ENCODE measurements at regions not wholly inside any gene's neighbourhood (a gene's known extent, or its start where the extent isn't known, plus 50 kb on each side); places are given as distances from the start of the nearest gene placed in this dataset.

GRCh38 chr2:198371921-198372543 is 567.6 kb downstream of the PLCL1 start (continued):
- no peak for TF ChIP-seq ZNF425 (CRISPR knock-in tag; conservative IDR thresholded peaks at IDR 0.05)

GRCh38 chr2:198371329-198371728 is 566.9 kb downstream of the PLCL1 start:
- H3K27ac Mint-ChIP-seq, result no peak overlapping the region
- 0 out of 2 replicates have a peak, but pooled peaks cover 3% of the 10 kb centered on the region for H3K4me1 Mint-ChIP-seq
- no peaks in the 10 kb centered on the region for H3K36me3 Mint-ChIP-seq
- ChIA-PET POLR2A (no interaction called here), CTCF (no interaction called here)
- no peak for TF ChIP-seq GTF2I (CRISPR knock-in tag; conservative IDR thresholded peaks at IDR 0.05)
- no peak overlapping the region for H3K4me3 Mint-ChIP-seq
- no peaks in the 10 kb centered on the region for H3K9me3 Mint-ChIP-seq
- ATAC-seq (no peak), DNase-seq (ENCODE audit: low spot score) (no peak)
- H3K27me3 Mint-ChIP-seq (ENCODE audit: low read depth), result no peaks in the 10 kb centered on the region

- ChIA-PET CTCF (interaction anchor here (1.0 kb wide), 1 partner anchor 53 kb away, joined by 3 read pairs; no protein-coding TSS in a partner anchor), POLR2A (no interaction called here)
- no peaks in the 10 kb centered on the region for H3K4me1 Mint-ChIP-seq
- no peak for ATAC-seq
- no peak overlapping the region for H3K4me3 Mint-ChIP-seq
- no peaks in the 10 kb centered on the region for H3K36me3 Mint-ChIP-seq
- H3K27me3 Mint-ChIP-seq (ENCODE audit: low read depth), result no peaks in the 10 kb centered on the region
- no peak overlapping the region for H3K27ac Mint-ChIP-seq
- no peak for TF ChIP-seq MAX (CRISPR knock-in tag; IDR thresholded peaks at IDR 0.05)
- no peak for TF ChIP-seq ERG (CRISPR knock-in tag; IDR thresholded peaks at IDR 0.05)
- TF ChIP-seq STAT6 (CRISPR knock-in tag; conservative IDR thresholded peaks at IDR 0.05; ENCODE audit: low read depth), result no peak
- DNase-seq (ENCODE audit: low spot score), result no peak
- H3K9me3 Mint-ChIP-seq, result no peaks in the 10 kb centered on the region
Measured at GRCh38 chr2:198368089-198368488, 563.7 kb downstream of the PLCL1 start.

GRCh38 chr2:198362740-198363139 is 558.3 kb downstream of the PLCL1 start:
- ChIA-PET POLR2A (interaction anchor here (0.6 kb wide), 1 partner anchor 1114 kb away, joined by 3 read pairs; no protein-coding TSS in a partner anchor), CTCF (no interaction called here)
- no peak for DNase-seq (ENCODE audit: low spot score)
- Mint-ChIP-seq H3K36me3 (no peaks in the 10 kb centered on the region), H3K27me3 (ENCODE audit: low read depth) (no peaks in the 10 kb centered on the region), H3K9me3 (no peaks in the 10 kb centered on the region), H3K27ac (no peak overlapping the region), H3K4me3 (no peak overlapping the region), H3K4me1 (no peaks in the 10 kb centered on the region)
- ATAC-seq, result no peak
- no peak for TF ChIP-seq CTCF (IDR thresholded peaks at IDR 0.05)
- no peak for TF ChIP-seq ARID4B (CRISPR knock-in tag; IDR thresholded peaks at IDR 0.05; ENCODE audit: borderline replicate concordance)
- TF ChIP-seq JAZF1 (CRISPR knock-in tag; IDR thresholded peaks at IDR 0.05), result no peak
- no peak for TF ChIP-seq ZNF232 (CRISPR knock-in tag; IDR thresholded peaks at IDR 0.05)
- no peak for TF ChIP-seq TCF7 (CRISPR knock-in tag; IDR thresholded peaks at IDR 0.05; ENCODE audit: low read depth)
- no peak for TF ChIP-seq ZNF263 (CRISPR knock-in tag; IDR thresholded peaks at IDR 0.05; ENCODE audit: low read depth)
- no peak for TF ChIP-seq ZSCAN18 (CRISPR knock-in tag; IDR thresholded peaks at IDR 0.05)
- TF ChIP-seq USF1 (CRISPR knock-in tag; IDR thresholded peaks at IDR 0.05), result no peak
- no peak for TF ChIP-seq ZBTB21 (CRISPR knock-in tag; IDR thresholded peaks at IDR 0.05; ENCODE audit: borderline replicate concordance)

Data from WTC11 (cell line).